ENCODE measurements at regions not wholly inside any gene's neighbourhood (a gene's known extent, or its start where the extent isn't known, plus 50 kb on each side); places are given as distances from the start of the nearest gene placed in this dataset.

GRCh38 chr9:109641372-109641659, 138.7 kb upstream of the PALM2AKAP2 start:
- H3K4me1 ChIP-seq (ENCODE audit: control insufficient read depth, extremely low read depth, insufficient read depth, low read length) = peaks cover 4% of the 10 kb centered on the region
- dilution Hi-C loops (cut with MboI; ENCODE audit: extremely low pct_ligation_motif_present, low sequenced_read_pairs) = no loop called here
- no peak for FAIRE-seq
- H3K36me3 ChIP-seq (ENCODE audit: control insufficient read depth in 2 of 2, extremely low read depth in 1 of 2, insufficient read depth in 2 of 2, low read length in 2 of 2) = no peaks in the 10 kb centered on the region
- no peaks in the 10 kb centered on the region for H3K9me3 ChIP-seq (ENCODE audit: control insufficient read depth, low read depth, low read length)
- H3K4me3 ChIP-seq (ENCODE audit: control insufficient read depth in 2 of 3, extremely low read depth in 1 of 3, insufficient read depth in 2 of 3, low read depth in 1 of 3, low read length in 3 of 3) = peak overlapping the region in 1 of 3 experiments; percentile 58
- TF ChIP-seq CTCF (optimal IDR thresholded peaks at IDR 0.05 in 1 of 3, IDR thresholded peaks at IDR 0.05 in 1 of 3, conservative IDR thresholded peaks at IDR 0.05 in 1 of 3; ENCODE audit: extremely low read depth in 1 of 3, insufficient read depth in 2 of 3, low read length in 3 of 3) = no peak
- no peak for TF ChIP-seq EZH2 (IDR thresholded peaks at IDR 0.05; ENCODE audit: low read length)
- no peak overlapping the region for H3K9ac ChIP-seq (ENCODE audit: control insufficient read depth, extremely low read depth, insufficient read depth, low read length)
- no peak for DNase-seq (ENCODE audit: low read depth, low spot score)
- no peaks in the 10 kb centered on the region for H3K9me1 ChIP-seq (ENCODE audit: control insufficient read depth, extremely low read depth, insufficient read depth, low read length)
- H4K20me1 ChIP-seq (ENCODE audit: control insufficient read depth, extremely low read depth, insufficient read depth, low read length) = no peaks in the 10 kb centered on the region
- peaks cover 53% of the 10 kb centered on the region for H3K27me3 ChIP-seq (ENCODE audit: control insufficient read depth, extremely low read depth, insufficient read depth, low read length)
- H3K4me2 ChIP-seq (ENCODE audit: control insufficient read depth, extremely low read depth, insufficient read depth, low read depth, low read length) = no peak overlapping the region
- no peak overlapping the region for H2AFZ ChIP-seq (ENCODE audit: control insufficient read depth, low read length)
- H3K27ac ChIP-seq (ENCODE audit: control insufficient read depth, insufficient read depth, low read length) = no peak overlapping the region
- no peaks in the 10 kb centered on the region for H3K79me2 ChIP-seq (ENCODE audit: control insufficient read depth, insufficient read depth, low read length)

- no peaks in the 10 kb centered on the region for H3K9me1 ChIP-seq (ENCODE audit: control insufficient read depth, extremely low read depth, insufficient read depth, low read length)
- H3K4me1 ChIP-seq (ENCODE audit: control insufficient read depth, extremely low read depth, insufficient read depth, low read length) = peaks cover 9% of the 10 kb centered on the region
- H3K4me2 ChIP-seq (ENCODE audit: control insufficient read depth, extremely low read depth, insufficient read depth, low read depth, low read length) = no peak overlapping the region
- DNase-seq (ENCODE audit: low read depth, low spot score) (no peak), FAIRE-seq (peak; percentile 81)
- no peak overlapping the region for H3K9ac ChIP-seq (ENCODE audit: control insufficient read depth, extremely low read depth, insufficient read depth, low read length)
- no peaks in the 10 kb centered on the region for H3K79me2 ChIP-seq (ENCODE audit: control insufficient read depth, insufficient read depth, low read length)
- TF ChIP-seq EZH2 (IDR thresholded peaks at IDR 0.05; ENCODE audit: low read length) = no peak
- no peak for TF ChIP-seq CTCF (optimal IDR thresholded peaks at IDR 0.05 in 1 of 3, IDR thresholded peaks at IDR 0.05 in 1 of 3, conservative IDR thresholded peaks at IDR 0.05 in 1 of 3; ENCODE audit: extremely low read depth in 1 of 3, insufficient read depth in 2 of 3, low read length in 3 of 3)
- H4K20me1 ChIP-seq (ENCODE audit: control insufficient read depth, extremely low read depth, insufficient read depth, low read length) = no peaks in the 10 kb centered on the region
- H3K27me3 ChIP-seq (ENCODE audit: control insufficient read depth, extremely low read depth, insufficient read depth, low read length) = peaks cover 8% of the 10 kb centered on the region
- no peak overlapping the region for H3K4me3 ChIP-seq (ENCODE audit: control insufficient read depth in 2 of 3, extremely low read depth in 1 of 3, insufficient read depth in 2 of 3, low read depth in 1 of 3, low read length in 3 of 3)
- no peaks in the 10 kb centered on the region for H3K36me3 ChIP-seq (ENCODE audit: control insufficient read depth in 2 of 2, extremely low read depth in 1 of 2, insufficient read depth in 2 of 2, low read length in 2 of 2)
- no peak overlapping the region for H2AFZ ChIP-seq (ENCODE audit: control insufficient read depth, low read length)
- dilution Hi-C loops (cut with MboI; ENCODE audit: extremely low pct_ligation_motif_present, low sequenced_read_pairs) = no loop called here
- H3K27ac ChIP-seq (ENCODE audit: control insufficient read depth, insufficient read depth, low read length) = no peak overlapping the region
- no peaks in the 10 kb centered on the region for H3K9me3 ChIP-seq (ENCODE audit: control insufficient read depth, low read depth, low read length)
These were observed 127.9 kb upstream of the PALM2AKAP2 start for GRCh38 chr9:109652112-109652511.
